ENCODE measurements at regions not wholly inside any gene's neighbourhood (a gene's known extent, or its start where the extent isn't known, plus 50 kb on each side); places are given as distances from the start of the nearest gene placed in this dataset.

GRCh38 chr16:9495824-9496223, 404.4 kb downstream of the HAPSTR1 start:
- H3K9me3 ChIP-seq (replicated peaks; ENCODE audit: control insufficient read depth, insufficient read depth, low read length): peaks cover 4% of the 10 kb centered on the region
- H3K4me2 ChIP-seq (ENCODE audit: insufficient read depth, low read length): no peak overlapping the region
- no peak for FAIRE-seq
- no peaks in the 10 kb centered on the region for H3K4me1 ChIP-seq (ENCODE audit: control insufficient read depth, extremely low read depth, insufficient read depth, low read length)
- no peak overlapping the region for H3K27ac ChIP-seq (ENCODE audit: insufficient read depth, low read depth, low read length)
- H3K79me2 ChIP-seq (ENCODE audit: control insufficient read depth, insufficient read depth, low read length): no peaks in the 10 kb centered on the region
- H3K27me3 ChIP-seq (ENCODE audit: control insufficient read depth in 2 of 2, insufficient read depth in 2 of 2, low read length in 2 of 2): no peaks in the 10 kb centered on the region
- H3K9me1 ChIP-seq (replicated peaks; ENCODE audit: control insufficient read depth, extremely low read depth, insufficient read depth, low read length): no peaks in the 10 kb centered on the region
- dilution Hi-C loops (cut with MboI; ENCODE audit: extremely low pct_ligation_motif_present, low sequenced_read_pairs) (no loop called here), intact Hi-C loops (cut with micrococcal nuclease) (no loop called here)
- ChIA-PET CTCF (no interaction called here), POLR2A (no interaction called here)
- DNase-seq (ENCODE audit: low read depth, low spot score): no peak
- H2AFZ ChIP-seq (ENCODE audit: low read depth, low read length): no peak overlapping the region
- no peak overlapping the region for H3K4me3 ChIP-seq (replicated peaks in 1 of 3; ENCODE audit: insufficient read depth in 1 of 3, low read depth in 1 of 3, low read length in 3 of 3)
- BruUV-seq (replicated peaks): no TSS peak
- H3K36me3 ChIP-seq (ENCODE audit: control insufficient read depth in 2 of 2, extremely low read depth in 1 of 2, insufficient read depth in 2 of 2, low read length in 2 of 2): no peaks in the 10 kb centered on the region
- H3K9ac ChIP-seq (replicated peaks; ENCODE audit: extremely low read depth, insufficient read depth, low read length): no peak overlapping the region
- no peaks in the 10 kb centered on the region for H4K20me1 ChIP-seq (replicated peaks; ENCODE audit: control insufficient read depth, extremely low read depth, insufficient read depth, low read length)
- TF ChIP-seq EZH2 (IDR thresholded peaks at IDR 0.05; ENCODE audit: borderline replicate concordance, low read depth, low read length, severe bottlenecking): no peak
- TF ChIP-seq POLR2AphosphoS5 (IDR thresholded peaks at IDR 0.05; ENCODE audit: insufficient read depth, low read depth, low read length): no peak
- no peak for TF ChIP-seq MYC (IDR thresholded peaks at IDR 0.05; ENCODE audit: low read depth, low read length)
- no peak for TF ChIP-seq GATA2 (IDR thresholded peaks at IDR 0.05; ENCODE audit: insufficient read depth, insufficient read length, low read depth, low read length)
- TF ChIP-seq POLR2A (IDR thresholded peaks at IDR 0.05; ENCODE audit: low read depth, low read length): no peak
- no peak for TF ChIP-seq FOS (IDR thresholded peaks at IDR 0.05; ENCODE audit: borderline replicate concordance, insufficient read depth, low read length)
- no peak for TF ChIP-seq MAX (IDR thresholded peaks at IDR 0.05; ENCODE audit: insufficient read depth, insufficient read length)
- no peak for TF ChIP-seq JUN (IDR thresholded peaks at IDR 0.05; ENCODE audit: borderline replicate concordance, insufficient read depth, insufficient read length, low read depth)
- TF ChIP-seq CTCF (IDR thresholded peaks at IDR 0.05; ENCODE audit: extremely low read depth in 1 of 2, insufficient read depth in 1 of 2, low read depth in 1 of 2, low read length in 2 of 2): no peak
